Mesothelial cell of epicardium (in vitro differentiated cells): ENCODE measurements at regions not wholly inside any gene's neighbourhood (a gene's known extent, or its start where the extent isn't known, plus 50 kb on each side); places are given as distances from the start of the nearest gene placed in this dataset.

Experiments
- DNase-seq, 2 experiments: peaks; one replicate each; pipeline ENCODE4 v3.0.0; 2021; ENCODE audit warnings: low spot score in 2 of 2; ENCODE audit not compliant: unreplicated experiment in 2 of 2
- H3K27ac Mint-ChIP-seq: 2 replicates; pipeline ENCODE4 v1.8.0; 2021; ENCODE audit warnings: mixed read lengths
- H3K27me3 Mint-ChIP-seq: 2 replicates; pipeline ENCODE4 v1.8.0; 2021; ENCODE audit warnings: low read depth, mixed read lengths
- H3K36me3 Mint-ChIP-seq: 2 replicates; pipeline ENCODE4 v1.8.0; 2021; ENCODE audit warnings: mixed read lengths
- H3K4me1 Mint-ChIP-seq: 2 replicates; pipeline ENCODE4 v1.8.0; 2021; ENCODE audit warnings: mixed read lengths
- H3K4me3 Mint-ChIP-seq: 2 replicates; pipeline ENCODE4 v1.8.0; 2021; ENCODE audit warnings: mild to moderate bottlenecking, moderate library complexity, mixed read lengths
- H3K9me3 Mint-ChIP-seq: 2 replicates; pipeline ENCODE4 v1.8.0; 2021; ENCODE audit warnings: mixed read lengths
- CTCF ChIP-seq: fragments of 200-600 bp; sonication (generic); IDR thresholded peaks from one replicate; pipeline ENCODE4 v1.5.0; 2021; ENCODE audit warnings: antibody characterized with exemption; ENCODE audit not compliant: unreplicated experiment

GRCh38 chr20:60299951-60300350, 341.7 kb downstream of the CDH26 start:
- H3K36me3 Mint-ChIP-seq, result no peaks in the 10 kb centered on the region
- no peak for DNase-seq
- H3K4me3 Mint-ChIP-seq, result no peak overlapping the region

GRCh38 chr20:60300374-60300773, 342.2 kb downstream of the CDH26 start:
- Mint-ChIP-seq H3K4me1 (no peaks in the 10 kb centered on the region), H3K27me3 (peaks cover 5% of the 10 kb centered on the region), H3K36me3 (no peaks in the 10 kb centered on the region), H3K4me3 (no peak overlapping the region), H3K27ac (no peak overlapping the region), H3K9me3 (no peaks in the 10 kb centered on the region)
- DNase-seq, result no peak
- no peak for TF ChIP-seq CTCF

More at GRCh38 chr20:60299951-60300350, 341.7 kb downstream of the CDH26 start:
- Mint-ChIP-seq H3K9me3 (no peaks in the 10 kb centered on the region), H3K27ac (no peak overlapping the region), H3K4me1 (no peaks in the 10 kb centered on the region), H3K27me3 (peaks cover 5% of the 10 kb centered on the region)
- no peak for TF ChIP-seq CTCF

- Mint-ChIP-seq H3K4me3 (no peak overlapping the region), H3K4me1 (no peaks in the 10 kb centered on the region), H3K36me3 (no peaks in the 10 kb centered on the region), H3K9me3 (no peaks in the 10 kb centered on the region), H3K27ac (no peak overlapping the region), H3K27me3 (peaks cover 5% of the 10 kb centered on the region)
- DNase-seq, result no peak
- TF ChIP-seq CTCF, result no peak
Measured at GRCh38 chr20:60302875-60303274, 344.7 kb downstream of the CDH26 start.

GRCh38 chr20:60304026-60304590, 345.9 kb downstream of the CDH26 start:
- no peak for DNase-seq
- no peak for TF ChIP-seq CTCF
- Mint-ChIP-seq H3K27me3 (peaks cover 8% of the 10 kb centered on the region), H3K9me3 (no peaks in the 10 kb centered on the region), H3K4me1 (no peaks in the 10 kb centered on the region), H3K27ac (no peak overlapping the region), H3K36me3 (no peaks in the 10 kb centered on the region), H3K4me3 (no peak overlapping the region)

- H3K36me3 Mint-ChIP-seq, result no peaks in the 10 kb centered on the region
- H3K4me1 Mint-ChIP-seq, result no peaks in the 10 kb centered on the region
- DNase-seq, result no peak
- H3K9me3 Mint-ChIP-seq, result no peaks in the 10 kb centered on the region
- H3K4me3 Mint-ChIP-seq, result no peak overlapping the region
- H3K27me3 Mint-ChIP-seq, result peaks cover 8% of the 10 kb centered on the region
- TF ChIP-seq CTCF, result no peak
- H3K27ac Mint-ChIP-seq, result no peak overlapping the region
Measured at GRCh38 chr20:60304931-60305330, 346.7 kb downstream of the CDH26 start.

GRCh38 chr20:60306105-60306504, 347.9 kb downstream of the CDH26 start:
- Mint-ChIP-seq H3K9me3 (peaks cover 4% of the 10 kb centered on the region), H3K36me3 (no peaks in the 10 kb centered on the region), H3K27me3 (peaks cover 8% of the 10 kb centered on the region), H3K27ac (no peak overlapping the region), H3K4me3 (no peak overlapping the region), H3K4me1 (no peaks in the 10 kb centered on the region)
- DNase-seq, result no peak
- no peak for TF ChIP-seq CTCF
